K562 (cell line): ENCODE measurements at regions not wholly inside any gene's neighbourhood (a gene's known extent, or its start where the extent isn't known, plus 50 kb on each side); places are given as distances from the start of the nearest gene placed in this dataset.

ENCODE experiments used
- ATAC-seq: fragments of 200-7000 bp; cut with Tn5 transposase; 3 replicates; pipeline ENCODE4 v1.9.1; 2020; ENCODE audit warnings: moderate library complexity
- BruUV-seq: library from RNA; stranded (reverse); fragments of 400-500 nt; replicated peaks from 2 replicates; lab custom pipeline; 2021; lab: Mats Ljungman, UMichigan
- CTCF ChIA-PET: fragments of 300-600 bp; formaldehyde crosslinking; extraction: SDS; loops from one replicate; lab custom pipeline; 2021; ENCODE audit warnings: low intra/inter-chr PET ratio; lab: Yijun Ruan, JAX
- POLR2A ChIA-PET: fragments of 300-600, 350-650 bp; sonication (Branson Sonifier 250); formaldehyde crosslinking; extraction: SDS; loops from one replicate; lab custom pipeline; 2021; ENCODE audit warnings: antibody characterized with exemption, inconsistent platforms; lab: Yijun Ruan, JAX
- DNase-seq, 4 experiments: peaks; one replicate each; pipeline versions ENCODE4 v3.0.0 to v3.0.0-alpha.2; 2011 to 2018; ENCODE audit warnings: low spot score in 3 of 4, mixed read lengths in 3 of 4; ENCODE audit errors: extremely low read depth in 1 of 4
- FAIRE-seq: peaks from 2 replicates; lab custom pipeline; 2011; peaks lifted over from hg19 to GRCh38; lab: Jason Lieb, UNC
- H2AFZ ChIP-seq: 2 replicates; pipeline ENCODE4 v1.6.0; 2011; ENCODE audit warnings: low read depth, low read length, control low read depth, inconsistent platforms
- H3K27ac ChIP-seq: fragments of 200-600 bp; 3 replicates; pipeline ENCODE4 v1.8.0; 2011; ENCODE audit warnings: low read depth, mild to moderate bottlenecking, control low read depth, inconsistent platforms, low read length, moderate library complexity, mixed read lengths; ENCODE audit errors: extremely low read depth
- H3K27me3 ChIP-seq, 2 experiments: fragments of 300-600 bp in 1 of 2; 2 replicates in 1 of 2; 3 replicates in 1 of 2; pipeline versions ENCODE4 v1.6.0 to v1.8.0; 2011; ENCODE audit warnings: inconsistent platforms in 2 of 2, low read length in 2 of 2, mild to moderate bottlenecking in 1 of 2, mixed read lengths in 1 of 2, moderate library complexity in 1 of 2; ENCODE audit not compliant: control insufficient read depth in 2 of 2, insufficient read depth in 2 of 2
- H3K36me3 ChIP-seq: fragments of 300-600 bp; 3 replicates; pipeline ENCODE4 v1.8.0; 2011; ENCODE audit warnings: mild to moderate bottlenecking, low read length, inconsistent platforms; ENCODE audit not compliant: control insufficient read depth, insufficient read depth
- H3K4me1 ChIP-seq, 2 experiments: fragments of 200-600 bp in 1 of 2; replicated peaks in 1 of 2; 2 replicates in 1 of 2; 3 replicates in 1 of 2; pipeline versions ENCODE4 v1.5.1 to v1.8.0; 2011; ENCODE audit warnings: inconsistent platforms in 2 of 2, low read length in 2 of 2, mild to moderate bottlenecking in 1 of 2, mixed read lengths in 1 of 2, moderate library complexity in 1 of 2; ENCODE audit not compliant: control insufficient read depth in 2 of 2, insufficient read depth in 2 of 2
- H3K4me2 ChIP-seq: 2 replicates; pipeline ENCODE4 v1.6.1; 2011; ENCODE audit warnings: low read length, control low read depth, inconsistent platforms, mixed read lengths; ENCODE audit not compliant: insufficient read depth
- H3K4me3 ChIP-seq: fragments of 200-600 bp; sonication (generic), shearing (Covaris generic); 2 replicates; pipeline ENCODE4 v1.5.1; 2016; ENCODE audit warnings: control low read depth, inconsistent platforms
- H3K79me2 ChIP-seq: fragments of 200-600 bp; 3 replicates; pipeline ENCODE4 v1.8.0; 2011; ENCODE audit warnings: low read length, inconsistent platforms; ENCODE audit not compliant: control insufficient read depth, insufficient read depth
- H3K9ac ChIP-seq, 2 experiments: 2 replicates each; pipeline versions ENCODE4 v1.6.0 to v1.6.1; 2011; ENCODE audit warnings: low read depth in 2 of 2, low read length in 2 of 2, control low read depth in 1 of 2, inconsistent platforms in 1 of 2, mild to moderate bottlenecking in 1 of 2, mixed read lengths in 1 of 2; ENCODE audit not compliant: insufficient read depth in 1 of 2
- H3K9me1 ChIP-seq: one replicate; pipeline ENCODE4 v1.6.0; 2011; ENCODE audit warnings: inconsistent platforms, mild to moderate bottlenecking, low read length, moderate library complexity; ENCODE audit not compliant: control insufficient read depth, insufficient read depth
- H3K9me3 ChIP-seq: replicated peaks from 2 replicates; pipeline ENCODE4 v1.5.1; 2011; ENCODE audit warnings: low read depth, low read length, inconsistent platforms; ENCODE audit not compliant: control insufficient read depth, insufficient read depth
- H4K20me1 ChIP-seq: replicated peaks from 2 replicates; pipeline ENCODE4 v1.6.1; 2011; ENCODE audit warnings: low read length, inconsistent platforms, mixed read lengths; ENCODE audit not compliant: control insufficient read depth, insufficient read depth
- CBFA2T3 ChIP-seq: fragments of 450-650 bp; IDR thresholded peaks from 2 replicates; pipeline ENCODE4 v1.6.1; 2017
- CBX2 ChIP-seq: fragments of 200-600 bp; sonication (generic); IDR thresholded peaks from one replicate; pipeline ENCODE4 v1.6.1; 2012; ENCODE audit warnings: mild to moderate bottlenecking, low read length, inconsistent platforms; ENCODE audit not compliant: insufficient read depth, poor library complexity, severe bottlenecking
- ELF2 ChIP-seq: fragments of 250-450 bp; sonication (Bioruptor Pico); IDR thresholded peaks from 2 replicates; pipeline ENCODE4 v1.5.0; 2021; ENCODE audit warnings: mild to moderate bottlenecking
- FIP1L1 ChIP-seq: fragments of 200-400 bp; formaldehyde crosslinking; IDR thresholded peaks from 2 replicates; pipeline ENCODE4 v1.6.1; 2018; ENCODE audit warnings: mild to moderate bottlenecking, low read depth, low read length; ENCODE audit not compliant: poor library complexity, severe bottlenecking
- KAT7 ChIP-seq: sonication (generic); formaldehyde crosslinking; IDR thresholded peaks from 2 replicates; pipeline ENCODE4 v1.8.0; 2022; ENCODE audit warnings: missing genetic modification reagents, mild to moderate bottlenecking, borderline replicate concordance
- PHF8 ChIP-seq: fragments of 200-600 bp; sonication (generic); IDR thresholded peaks from 2 replicates; pipeline ENCODE4 v1.6.1; 2012; ENCODE audit warnings: mixed run types, mild to moderate bottlenecking, inconsistent platforms, low read length, moderate library complexity, borderline replicate concordance
- PPARD ChIP-seq: fragments of 250-450 bp; sonication (Bioruptor Pico); IDR thresholded peaks from 2 replicates; pipeline ENCODE4 v1.8.0; 2022; ENCODE audit warnings: inconsistent platforms, mild to moderate bottlenecking, moderate library complexity
- RB1 ChIP-seq: fragments of 450-650 bp; IDR thresholded peaks from 2 replicates; pipeline ENCODE4 v1.6.1; 2017; ENCODE audit warnings: low read depth, mild to moderate bottlenecking
- ZNF311 ChIP-seq: fragments of 250-450 bp; sonication (Bioruptor Pico); IDR thresholded peaks from 2 replicates; pipeline ENCODE4 v1.4.0; 2020; ENCODE audit warnings: mild to moderate bottlenecking, moderate library complexity
- ZNF696 ChIP-seq: fragments of 250-450 bp; sonication (Bioruptor Pico); conservative IDR thresholded peaks from 2 replicates; pipeline ENCODE4 v1.4.0; 2020; ENCODE audit warnings: mild to moderate bottlenecking, moderate library complexity
- WGBS: fragments of 100-300 bp; shearing (Covaris generic); methylation state at CpG from one replicate; pipeline ENCODE4 v1.1.6; 2016; ENCODE audit warnings: low coverage, mixed read lengths; ENCODE audit not compliant: insufficient coverage; ENCODE audit errors: missing lambda C conversion rate; 5-methylcytosine and 5-hydroxymethylcytosine counted together
- in situ Hi-C: fragments of 300-500 bp; cut with MboI; formaldehyde crosslinking; loops from 4 replicates; pipeline ENCODE4 v1.15.0; 2018; ENCODE audit warnings: inconsistent platforms, mixed read lengths
- intact Hi-C: fragments of 100-400 bp; cut with micrococcal nuclease; formaldehyde crosslinking; loops from 2 replicates; pipeline ENCODE4 v1.14.2; 2022
- TF ChIP-seq, protein P1 (sequence below): sonication (generic); formaldehyde crosslinking; IDR thresholded peaks from 2 replicates; pipeline ENCODE4 v1.8.0; 2022; ENCODE audit warnings: mild to moderate bottlenecking, low read depth, missing genetic modification reagents
- TF ChIP-seq, protein P2 (sequence below): fragments of 250-450 bp; sonication (Bioruptor Pico); IDR thresholded peaks from 2 replicates; pipeline ENCODE4 v1.8.0; 2021; ENCODE audit warnings: borderline replicate concordance, mild to moderate bottlenecking, moderate library complexity; ENCODE audit not compliant: poor library complexity, severe bottlenecking
- TF ChIP-seq, protein P3 (sequence below): IDR thresholded peaks from 3 replicates; pipeline ENCODE4 v1.6.1; 2011; ENCODE audit warnings: borderline replicate concordance, mild to moderate bottlenecking, moderate library complexity; ENCODE audit not compliant: insufficient read length; ENCODE audit errors: extremely low read depth

- TF ChIP-seq, protein P1, sequence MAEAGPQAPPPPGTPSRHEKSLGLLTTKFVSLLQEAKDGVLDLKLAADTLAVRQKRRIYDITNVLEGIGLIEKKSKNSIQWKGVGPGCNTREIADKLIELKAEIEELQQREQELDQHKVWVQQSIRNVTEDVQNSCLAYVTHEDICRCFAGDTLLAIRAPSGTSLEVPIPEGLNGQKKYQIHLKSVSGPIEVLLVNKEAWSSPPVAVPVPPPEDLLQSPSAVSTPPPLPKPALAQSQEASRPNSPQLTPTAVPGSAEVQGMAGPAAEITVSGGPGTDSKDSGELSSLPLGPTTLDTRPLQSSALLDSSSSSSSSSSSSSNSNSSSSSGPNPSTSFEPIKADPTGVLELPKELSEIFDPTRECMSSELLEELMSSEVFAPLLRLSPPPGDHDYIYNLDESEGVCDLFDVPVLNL (CRISPR knock-in tag), result no peak
- TF ChIP-seq PPARD (no peak), FIP1L1 (no peak), KAT7 (CRISPR knock-in tag) (no peak), ZNF696 (CRISPR knock-in tag) (no peak), ZNF311 (CRISPR knock-in tag) (no peak), CBFA2T3 (no peak), RB1 (no peak), PHF8 (no peak), ELF2 (CRISPR knock-in tag) (no peak), CBX2 (no peak)
- TF ChIP-seq, protein P2, sequence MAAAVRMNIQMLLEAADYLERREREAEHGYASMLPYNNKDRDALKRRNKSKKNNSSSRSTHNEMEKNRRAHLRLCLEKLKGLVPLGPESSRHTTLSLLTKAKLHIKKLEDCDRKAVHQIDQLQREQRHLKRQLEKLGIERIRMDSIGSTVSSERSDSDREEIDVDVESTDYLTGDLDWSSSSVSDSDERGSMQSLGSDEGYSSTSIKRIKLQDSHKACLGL, result no peak
- TF ChIP-seq, protein P3, sequence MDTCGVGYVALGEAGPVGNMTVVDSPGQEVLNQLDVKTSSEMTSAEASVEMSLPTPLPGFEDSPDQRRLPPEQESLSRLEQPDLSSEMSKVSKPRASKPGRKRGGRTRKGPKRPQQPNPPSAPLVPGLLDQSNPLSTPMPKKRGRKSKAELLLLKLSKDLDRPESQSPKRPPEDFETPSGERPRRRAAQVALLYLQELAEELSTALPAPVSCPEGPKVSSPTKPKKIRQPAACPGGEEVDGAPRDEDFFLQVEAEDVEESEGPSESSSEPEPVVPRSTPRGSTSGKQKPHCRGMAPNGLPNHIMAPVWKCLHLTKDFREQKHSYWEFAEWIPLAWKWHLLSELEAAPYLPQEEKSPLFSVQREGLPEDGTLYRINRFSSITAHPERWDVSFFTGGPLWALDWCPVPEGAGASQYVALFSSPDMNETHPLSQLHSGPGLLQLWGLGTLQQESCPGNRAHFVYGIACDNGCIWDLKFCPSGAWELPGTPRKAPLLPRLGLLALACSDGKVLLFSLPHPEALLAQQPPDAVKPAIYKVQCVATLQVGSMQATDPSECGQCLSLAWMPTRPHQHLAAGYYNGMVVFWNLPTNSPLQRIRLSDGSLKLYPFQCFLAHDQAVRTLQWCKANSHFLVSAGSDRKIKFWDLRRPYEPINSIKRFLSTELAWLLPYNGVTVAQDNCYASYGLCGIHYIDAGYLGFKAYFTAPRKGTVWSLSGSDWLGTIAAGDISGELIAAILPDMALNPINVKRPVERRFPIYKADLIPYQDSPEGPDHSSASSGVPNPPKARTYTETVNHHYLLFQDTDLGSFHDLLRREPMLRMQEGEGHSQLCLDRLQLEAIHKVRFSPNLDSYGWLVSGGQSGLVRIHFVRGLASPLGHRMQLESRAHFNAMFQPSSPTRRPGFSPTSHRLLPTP, result no peak
- H3K4me2 ChIP-seq, result no peak overlapping the region
- DNase-seq (no peak), ATAC-seq (no peak), FAIRE-seq (no peak)
- no peaks in the 10 kb centered on the region for H3K36me3 ChIP-seq
- intact Hi-C loops (no loop called here), in situ Hi-C loops (no loop called here)
- no peak overlapping the region for H3K27ac ChIP-seq
- no peak overlapping the region for H3K9ac ChIP-seq
- H2AFZ ChIP-seq, result no peak overlapping the region
- no peaks in the 10 kb centered on the region for H3K79me2 ChIP-seq
- H3K9me3 ChIP-seq, result no peaks in the 10 kb centered on the region
- H4K20me1 ChIP-seq, result no peaks in the 10 kb centered on the region
- no peaks in the 10 kb centered on the region for H3K27me3 ChIP-seq
- H3K4me1 ChIP-seq, result no peaks in the 10 kb centered on the region
- ChIA-PET POLR2A (no interaction called here), CTCF (no interaction called here)
- no peak overlapping the region for H3K4me3 ChIP-seq
- H3K9me1 ChIP-seq, result no peaks in the 10 kb centered on the region
- WGBS, result 0% methylated on average over 7 of the region's 7 CpGs
- no TSS peak for BruUV-seq
Measured at GRCh38 chr16:63018581-63019223, 982.5 kb upstream of the CDH8 start.
